Uterus (tissue), 3 donors: ENCODE measurements at regions not wholly inside any gene's neighbourhood (a gene's known extent, or its start where the extent isn't known, plus 50 kb on each side); places are given as distances from the start of the nearest gene placed in this dataset.

Experiments used
- DNase-seq, 2 donors: peaks; one replicate each; pipeline ENCODE4 v3.0.0-alpha.2; 2019 to 2020
- H3K27ac ChIP-seq, 2 donors: fragments of 200-600 bp; sonication (generic); 1 replicate in 1 of 2; 2 replicates in 1 of 2; pipeline ENCODE4 v1.5.1; 2016 to 2018
- H3K27me3 ChIP-seq, 2 donors: fragments of 200-600 bp; sonication (generic); one replicate each; pipeline ENCODE4 v1.5.1; 2018 to 2019; ENCODE audit warnings: control low read depth in 1 of 2
- H3K36me3 ChIP-seq, 2 donors: fragments of 200-600 bp; sonication (generic); one replicate each; pipeline ENCODE4 v1.5.1; 2019; ENCODE audit warnings: control low read depth in 1 of 2
- H3K4me1 ChIP-seq, 2 donors: fragments of 200-600 bp; sonication (generic); one replicate each; pipeline ENCODE4 v1.5.1; 2018 to 2019; ENCODE audit warnings: control low read depth in 1 of 2
- H3K4me3 ChIP-seq, 2 donors: fragments of 200-600 bp; sonication (generic); 1 replicate in 1 of 2; 2 replicates in 1 of 2; pipeline ENCODE4 v1.5.1; 2018 to 2019; ENCODE audit warnings: mild to moderate bottlenecking in 1 of 2
- H3K9me3 ChIP-seq, 2 donors: fragments of 200-600 bp; sonication (generic); one replicate each; pipeline ENCODE4 v1.5.1; 2019; ENCODE audit warnings: control low read depth in 1 of 2
- POLR2A ChIP-seq, 2 donors: fragments of 450-650 bp; IDR thresholded peaks; one replicate each; pipeline ENCODE4 v1.6.1; 2016; ENCODE audit warnings: antibody characterized with exemption in 2 of 2, mild to moderate bottlenecking in 1 of 2, moderate library complexity in 1 of 2
- intact Hi-C: fragments of 100-400 bp; cut with DNase I; formaldehyde crosslinking; loops from one replicate; pipeline ENCODE4 v1.15.1; 2023; ENCODE audit warnings: low total_unique reads
- TF ChIP-seq, protein P1 (sequence below), 4 experiments: fragments of 200-600 bp in 2 of 4; fragments of 450-650 bp in 2 of 4; sonication (generic) in 2 of 4; IDR thresholded peaks; one replicate each; pipeline ENCODE4 v1.5.1; 2016 to 2019; ENCODE audit warnings: antibody characterized with exemption in 4 of 4, mild to moderate bottlenecking in 2 of 4, moderate library complexity in 1 of 4
- donor health status: DM: yes; HTN: yes; CAD: no.

GRCh38 chr20:6678101-6678500 lies 89.4 kb upstream of the BMP2 start:
- no peaks in the 10 kb centered on the region for H3K36me3 ChIP-seq
- no peak overlapping the region for H3K27ac ChIP-seq
- no peaks in the 10 kb centered on the region for H3K4me1 ChIP-seq
- H3K27me3 ChIP-seq, result no peaks in the 10 kb centered on the region
- no peak overlapping the region for H3K4me3 ChIP-seq
- H3K9me3 ChIP-seq, result no peaks in the 10 kb centered on the region
- no peak for DNase-seq
- intact Hi-C loops, result no loop called here
- no peak for TF ChIP-seq POLR2A (IDR thresholded peaks at IDR 0.05)
- TF ChIP-seq, protein P1, sequence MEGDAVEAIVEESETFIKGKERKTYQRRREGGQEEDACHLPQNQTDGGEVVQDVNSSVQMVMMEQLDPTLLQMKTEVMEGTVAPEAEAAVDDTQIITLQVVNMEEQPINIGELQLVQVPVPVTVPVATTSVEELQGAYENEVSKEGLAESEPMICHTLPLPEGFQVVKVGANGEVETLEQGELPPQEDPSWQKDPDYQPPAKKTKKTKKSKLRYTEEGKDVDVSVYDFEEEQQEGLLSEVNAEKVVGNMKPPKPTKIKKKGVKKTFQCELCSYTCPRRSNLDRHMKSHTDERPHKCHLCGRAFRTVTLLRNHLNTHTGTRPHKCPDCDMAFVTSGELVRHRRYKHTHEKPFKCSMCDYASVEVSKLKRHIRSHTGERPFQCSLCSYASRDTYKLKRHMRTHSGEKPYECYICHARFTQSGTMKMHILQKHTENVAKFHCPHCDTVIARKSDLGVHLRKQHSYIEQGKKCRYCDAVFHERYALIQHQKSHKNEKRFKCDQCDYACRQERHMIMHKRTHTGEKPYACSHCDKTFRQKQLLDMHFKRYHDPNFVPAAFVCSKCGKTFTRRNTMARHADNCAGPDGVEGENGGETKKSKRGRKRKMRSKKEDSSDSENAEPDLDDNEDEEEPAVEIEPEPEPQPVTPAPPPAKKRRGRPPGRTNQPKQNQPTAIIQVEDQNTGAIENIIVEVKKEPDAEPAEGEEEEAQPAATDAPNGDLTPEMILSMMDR (IDR thresholded peaks at IDR 0.05), result no peak

DNA sequence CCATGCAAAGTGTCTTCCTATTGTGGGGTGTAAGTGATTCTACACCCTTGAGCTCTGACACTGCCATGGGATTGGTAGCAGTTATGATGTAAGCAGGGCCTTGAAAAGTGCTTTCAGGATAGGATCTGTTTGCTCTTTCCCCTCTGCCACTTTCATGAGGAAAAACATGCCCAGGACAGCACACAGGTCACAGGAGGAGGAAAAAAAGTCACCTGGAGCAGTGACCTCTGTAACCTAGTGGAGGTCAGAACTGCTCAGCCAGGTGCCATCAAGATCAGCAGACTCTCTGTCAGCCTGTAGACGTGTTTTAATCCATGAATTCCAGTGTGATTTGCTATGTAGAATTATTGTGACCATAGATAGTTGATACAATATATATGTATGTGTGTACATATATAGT lies 92.7 kb upstream of the BMP2 start:
- TF ChIP-seq, protein P1 (IDR thresholded peaks at IDR 0.05), result no peak
- TF ChIP-seq POLR2A (IDR thresholded peaks at IDR 0.05), result no peak
- no peak overlapping the region for H3K4me3 ChIP-seq
- no peaks in the 10 kb centered on the region for H3K4me1 ChIP-seq
- intact Hi-C loops, result no loop called here
- no peaks in the 10 kb centered on the region for H3K36me3 ChIP-seq
- H3K27ac ChIP-seq, result no peak overlapping the region
- no peaks in the 10 kb centered on the region for H3K27me3 ChIP-seq
- H3K9me3 ChIP-seq, result no peaks in the 10 kb centered on the region
- DNase-seq, result no peak

DNA sequence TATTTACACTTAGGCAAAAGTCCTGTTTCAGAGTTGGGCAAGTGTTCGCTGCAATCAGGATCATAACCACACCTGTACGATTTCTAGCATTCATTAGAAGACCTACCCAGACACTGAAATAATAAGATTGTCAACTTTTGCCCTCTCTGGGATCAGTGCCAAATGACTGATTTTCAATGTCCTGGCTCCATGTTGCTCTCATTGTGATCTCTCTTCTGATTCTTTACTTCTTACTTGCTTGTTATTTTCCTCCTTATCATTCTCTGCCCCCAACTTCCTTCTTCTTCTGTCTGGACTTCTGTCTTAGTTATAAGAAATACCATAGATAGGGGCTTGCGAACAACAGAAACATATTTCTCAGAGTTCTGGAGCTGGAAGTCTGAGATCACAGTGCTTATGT lies 94.4 kb upstream of the BMP2 start:
- H3K4me1 ChIP-seq, result no peaks in the 10 kb centered on the region
- no peaks in the 10 kb centered on the region for H3K27me3 ChIP-seq
- no peak overlapping the region for H3K4me3 ChIP-seq
- no peaks in the 10 kb centered on the region for H3K36me3 ChIP-seq
- H3K9me3 ChIP-seq, result no peaks in the 10 kb centered on the region
- no peak overlapping the region for H3K27ac ChIP-seq
- no peak for TF ChIP-seq POLR2A (IDR thresholded peaks at IDR 0.05)
- TF ChIP-seq, protein P1 (IDR thresholded peaks at IDR 0.05), result no peak
- DNase-seq, result no peak
- intact Hi-C loops, result no loop called here

DNA sequence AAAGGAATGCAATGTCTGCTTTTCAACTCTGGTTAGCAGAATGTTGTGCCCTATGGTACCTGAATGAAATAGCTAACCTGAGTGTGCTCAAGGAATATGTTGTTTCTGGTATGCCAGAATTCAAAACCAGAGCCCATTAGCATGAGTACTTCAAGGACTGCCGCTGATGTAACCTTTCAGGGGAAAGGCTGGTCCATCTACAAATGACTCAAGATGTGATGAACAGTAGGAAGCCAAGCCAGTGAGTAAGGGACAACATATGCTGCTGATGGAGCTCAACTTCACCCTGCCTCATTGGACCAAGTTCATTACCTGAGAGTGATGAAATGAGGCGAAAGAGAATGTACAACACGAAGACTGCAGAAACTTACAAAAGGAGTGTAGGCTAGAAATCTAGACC lies 95.7 kb upstream of the BMP2 start:
- Histone ChIP-seq H3K27ac (no peak overlapping the region), H3K9me3 (no peaks in the 10 kb centered on the region), H3K4me1 (no peaks in the 10 kb centered on the region), H3K27me3 (no peaks in the 10 kb centered on the region), H3K4me3 (no peak overlapping the region), H3K36me3 (no peaks in the 10 kb centered on the region)
- DNase-seq, result no peak
- intact Hi-C loops, result no loop called here
- TF ChIP-seq POLR2A (IDR thresholded peaks at IDR 0.05), result no peak
- TF ChIP-seq, protein P1 (IDR thresholded peaks at IDR 0.05), result no peak

GRCh38 chr20:6668546-6668945 lies 98.9 kb upstream of the BMP2 start:
- no peak overlapping the region for H3K27ac ChIP-seq
- H3K36me3 ChIP-seq, result no peaks in the 10 kb centered on the region
- no peak overlapping the region for H3K4me3 ChIP-seq
- DNase-seq, result no peak
- H3K4me1 ChIP-seq, result no peaks in the 10 kb centered on the region
- intact Hi-C loops, result no loop called here
- no peaks in the 10 kb centered on the region for H3K27me3 ChIP-seq
- TF ChIP-seq, protein P1 (IDR thresholded peaks at IDR 0.05), result no peak
- H3K9me3 ChIP-seq, result no peaks in the 10 kb centered on the region
